DMS153 treated with DMSO at 0.1 percent for 48 hours (cell line): ENCODE measurements at regions not wholly inside any gene's neighbourhood (a gene's known extent, or its start where the extent isn't known, plus 50 kb on each side); places are given as distances from the start of the nearest gene placed in this dataset.

Source experiments
- DNase-seq: peaks from one replicate; lab custom pipeline; 2025; ENCODE audit not compliant: unreplicated experiment; lab: John Stamatoyannopoulos, UW

- DNase-seq, result no peak
Observed at GRCh38 chr6:22231050-22231449, 65.8 kb downstream of the PRL start.

- DNase-seq, result no peak
Observed at GRCh38 chr6:22231616-22232015, 65.2 kb downstream of the PRL start.

- no peak for DNase-seq
Observed at GRCh38 chr6:22236626-22237414, 60.0 kb downstream of the PRL start.
